HT1080 (cell line): ENCODE measurements at regions not wholly inside any gene's neighbourhood (a gene's known extent, or its start where the extent isn't known, plus 50 kb on each side); places are given as distances from the start of the nearest gene placed in this dataset.
"Not testable (repeated sequence)": the region's sequence is repeated elsewhere in the genome, so short reads cannot be mapped to it uniquely, and the experiment has no call there.

Source experiments
- DNase-seq: peaks from one replicate; pipeline ENCODE4 v3.0.0-alpha.2; 2015; ENCODE audit warnings: low read depth

GRCh38 chr7:53596230-53596629, 560.8 kb downstream of the POM121L12 start:
- peak; percentile 92 for DNase-seq

- peak; percentile 7 for DNase-seq
Measured at GRCh38 chr7:53600296-53600695, 564.9 kb downstream of the POM121L12 start.

GRCh38 chr7:53602817-53603418, 567.5 kb downstream of the POM121L12 start:
- DNase-seq, result peak; percentile 84

DNA sequence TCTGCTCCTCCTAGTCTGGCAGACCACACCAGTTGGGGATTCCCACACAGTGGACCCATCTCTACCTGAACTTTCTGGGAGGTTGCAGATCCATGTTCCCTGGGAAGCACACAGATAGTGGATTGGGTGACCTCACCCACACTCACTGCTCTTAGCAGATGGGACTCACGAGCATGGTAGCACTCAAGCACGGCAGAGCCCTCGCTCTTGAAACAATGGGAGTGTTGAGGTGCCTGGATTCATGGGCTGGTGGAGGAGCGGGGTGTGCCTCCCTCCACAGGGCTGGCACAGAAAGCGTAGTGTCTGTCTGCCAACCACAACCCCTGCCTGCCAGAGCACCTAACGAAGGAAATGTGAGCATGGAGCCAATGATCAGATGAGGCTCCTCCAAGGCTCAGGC, 568.0 kb downstream of the POM121L12 start:
- DNase-seq, result peak; percentile 6

- DNase-seq, result peak; percentile 41
Measured at GRCh38 chr7:53604201-53604600, 568.8 kb downstream of the POM121L12 start.

- DNase-seq, result no peak
Measured at GRCh38 chr7:53607961-53608360, 572.5 kb downstream of the POM121L12 start.

DNA sequence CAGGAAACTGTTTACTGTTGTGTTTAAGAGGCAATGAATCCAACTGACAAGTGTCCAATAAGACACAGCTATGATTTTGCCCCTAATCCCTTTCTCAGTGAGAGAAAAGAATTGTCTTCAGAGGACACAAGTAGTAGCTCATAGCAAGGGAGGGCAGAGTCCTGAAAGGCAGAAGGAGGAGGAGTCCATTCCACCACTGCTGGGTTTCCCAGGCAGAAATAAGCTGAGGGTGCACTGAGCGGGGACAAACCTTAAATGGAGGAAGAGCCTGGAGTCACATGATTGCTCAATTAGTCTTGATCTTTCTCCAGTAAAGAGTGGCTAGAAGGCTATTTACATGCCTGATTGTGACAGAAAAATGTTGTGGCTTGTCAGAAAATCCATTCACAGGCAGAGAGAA, 573.8 kb downstream of the POM121L12 start:
- DNase-seq, result no peak

GRCh38 chr7:53611043-53611442, 575.6 kb downstream of the POM121L12 start:
- DNase-seq, result peak; percentile 87

DNA sequence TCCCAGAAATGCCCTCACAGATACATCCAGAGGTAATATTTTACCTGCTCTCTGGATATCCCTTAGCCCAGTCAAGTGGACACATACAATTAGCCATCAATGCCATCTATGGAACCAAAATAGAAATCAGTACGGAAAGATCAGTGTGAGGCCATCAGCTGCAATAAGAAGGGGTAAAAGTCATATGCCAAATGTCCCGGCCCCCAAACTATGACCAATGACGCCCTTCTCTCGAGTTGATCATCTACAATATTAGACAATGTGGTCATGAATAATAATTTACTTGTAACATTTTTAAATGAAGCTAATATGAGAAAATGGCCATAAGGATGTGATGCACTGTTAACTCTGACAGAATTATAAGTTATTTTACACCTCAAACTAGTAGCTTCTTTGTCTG, 588.9 kb downstream of the POM121L12 start:
- no peak for DNase-seq

GRCh38 chr7:53628775-53629174, 593.3 kb downstream of the POM121L12 start:
- DNase-seq, result no peak

DNA sequence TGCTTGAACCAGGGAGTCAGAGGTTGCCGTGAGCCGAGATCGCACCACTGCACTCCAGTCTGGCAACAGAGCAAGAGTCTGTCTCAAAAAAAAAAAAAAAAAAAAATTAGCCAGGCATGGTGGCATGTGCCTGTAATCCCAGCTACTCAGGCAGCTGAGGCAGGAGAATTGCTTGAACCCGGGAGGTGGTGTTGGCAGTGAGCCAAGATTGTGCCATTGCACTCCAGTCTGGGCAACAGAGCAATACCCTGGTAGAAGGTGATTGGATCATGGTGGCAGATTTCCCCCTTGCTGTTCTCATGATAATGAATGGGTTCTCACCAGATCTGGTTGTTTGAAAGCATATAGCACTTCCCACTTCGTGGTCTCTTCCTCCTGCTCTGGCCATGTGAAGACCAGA, 599.8 kb downstream of the POM121L12 start:
- not testable (repeated sequence) for DNase-seq

GRCh38 chr7:53638517-53638916, 603.1 kb downstream of the POM121L12 start:
- DNase-seq, result no peak

- DNase-seq, result no peak
Measured at GRCh38 chr7:53641091-53641490, 605.7 kb downstream of the POM121L12 start.

GRCh38 chr7:53642361-53642760, 606.9 kb downstream of the POM121L12 start:
- DNase-seq, result peak; percentile 59

- DNase-seq, result no peak
Measured at GRCh38 chr7:53642866-53643265, 607.4 kb downstream of the POM121L12 start.

GRCh38 chr7:53656881-53657280, 621.4 kb downstream of the POM121L12 start:
- DNase-seq, result peak; percentile 57

GRCh38 chr7:53657586-53657985, 622.2 kb downstream of the POM121L12 start:
- peak; percentile 52 for DNase-seq

GRCh38 chr7:53658951-53659350, 623.5 kb downstream of the POM121L12 start:
- no peak for DNase-seq

GRCh38 chr7:53661645-53662217, 626.3 kb downstream of the POM121L12 start:
- DNase-seq, result peak; percentile 88

DNA sequence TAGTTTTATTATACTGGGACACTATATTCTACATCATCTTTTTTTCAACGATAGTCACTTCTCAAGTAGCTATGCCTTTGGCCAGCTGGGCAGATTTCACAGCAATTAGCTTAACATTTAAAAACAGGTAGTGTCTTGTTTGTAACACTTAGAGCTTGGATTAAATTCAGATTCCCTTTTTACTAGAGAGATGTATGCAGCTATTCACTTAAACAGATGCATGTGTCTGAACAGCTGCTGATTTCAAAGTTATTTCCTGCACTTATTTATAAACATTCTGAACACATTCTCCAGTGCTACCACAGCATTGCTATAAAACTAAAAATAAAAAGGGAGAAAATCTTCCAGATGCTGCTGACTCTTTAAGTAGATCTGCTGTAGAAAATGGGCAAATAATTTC, 637.2 kb downstream of the POM121L12 start:
- DNase-seq, result no peak

DNA sequence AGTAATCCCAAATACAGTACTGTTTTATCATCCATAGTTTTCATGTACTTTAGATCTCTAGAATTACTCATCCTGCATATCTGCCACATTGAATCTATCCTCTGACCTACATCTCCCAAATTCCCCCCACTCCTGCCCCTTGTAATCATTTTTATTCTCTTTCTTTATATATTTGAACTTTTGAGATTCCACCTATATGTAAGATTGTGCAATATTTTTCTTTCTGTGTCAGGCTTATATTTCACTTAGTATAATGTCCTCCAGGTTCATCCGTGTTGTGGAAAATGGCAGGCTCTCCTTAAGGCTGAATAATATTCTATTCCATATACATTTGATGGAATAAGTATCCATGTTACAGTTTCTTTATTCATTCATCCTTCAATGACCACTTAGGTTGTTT, 640.4 kb downstream of the POM121L12 start:
- DNase-seq, result no peak

DNA sequence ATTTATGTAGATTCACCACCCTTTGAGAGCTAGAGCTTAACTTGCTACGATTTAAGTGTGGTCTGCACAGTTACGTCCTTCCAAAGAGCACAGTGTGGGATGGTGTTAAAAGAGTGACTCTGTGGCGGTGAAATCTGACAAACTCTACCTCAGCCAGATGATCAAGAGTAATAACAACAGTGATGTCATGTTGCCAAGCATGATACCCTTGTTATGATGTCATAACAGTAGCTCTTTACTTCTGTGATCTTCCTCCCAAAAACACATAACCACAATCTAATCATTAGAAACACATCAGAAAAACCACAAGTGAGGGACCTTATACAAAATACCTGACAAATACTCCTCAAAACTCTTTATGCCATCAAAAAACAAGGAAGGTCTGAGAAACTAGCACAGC, 649.3 kb downstream of the POM121L12 start:
- DNase-seq, result no peak

DNA sequence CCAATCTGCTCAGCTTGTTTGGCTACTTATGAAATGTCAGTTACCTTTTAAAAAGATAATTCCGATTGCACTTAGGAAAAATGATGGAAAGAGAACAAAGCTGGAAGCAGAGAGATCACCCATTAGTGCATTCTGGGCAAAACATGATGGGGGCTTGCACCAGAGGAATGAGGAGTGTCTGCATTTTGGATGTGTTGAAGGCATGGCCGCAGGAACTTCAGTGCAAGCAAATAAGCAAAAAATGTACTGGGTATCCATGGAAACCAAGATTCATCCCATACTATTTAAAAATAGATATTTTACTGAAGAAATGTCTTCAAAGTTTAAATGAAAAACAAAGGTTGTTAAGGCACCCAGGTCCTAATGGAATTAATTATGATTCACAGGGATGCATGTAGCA, 655.0 kb downstream of the POM121L12 start:
- DNase-seq, result no peak

DNA sequence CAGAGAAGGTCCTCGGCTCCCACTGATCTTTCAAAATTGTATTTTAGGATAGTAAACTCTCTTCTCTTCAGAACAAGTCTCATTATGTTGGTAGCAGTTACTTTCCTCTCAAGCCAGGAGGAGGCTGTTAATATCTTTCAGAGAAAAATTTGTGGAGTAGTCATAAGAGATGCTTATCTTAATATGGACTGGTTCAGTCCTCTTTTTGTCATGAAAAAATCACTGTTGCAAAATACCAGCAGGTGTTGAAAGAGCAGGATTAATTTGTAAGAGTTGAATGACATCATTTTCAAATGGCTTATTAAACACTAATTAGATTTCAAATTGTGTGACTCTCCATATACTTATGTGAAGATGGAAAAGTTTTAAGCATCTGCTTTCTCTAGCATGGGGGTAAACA, 662.5 kb downstream of the POM121L12 start:
- no peak for DNase-seq
